Brain pericyte (primary cell): ENCODE measurements at regions not wholly inside any gene's neighbourhood (a gene's known extent, or its start where the extent isn't known, plus 50 kb on each side); places are given as distances from the start of the nearest gene placed in this dataset.

Experiments
- DNase-seq: peaks from one replicate; pipeline ENCODE4 v3.0.0-alpha.2; 2012; ENCODE audit warnings: low read depth, low spot score

- DNase-seq, result no peak
These were observed 134.8 kb upstream of the SLC24A3 start for GRCh38 chr20:19077370-19078220.

GRCh38 chr20:19078448-19079373 is 133.7 kb upstream of the SLC24A3 start:
- DNase-seq, result no peak

GRCh38 chr20:19079536-19080299 is 132.7 kb upstream of the SLC24A3 start:
- no peak for DNase-seq

GRCh38 chr20:19081937-19082336 is 130.5 kb upstream of the SLC24A3 start:
- no peak for DNase-seq

- no peak for DNase-seq
These were observed 129.3 kb upstream of the SLC24A3 start for GRCh38 chr20:19083136-19083621.

GRCh38 chr20:19090332-19090731 is 122.1 kb upstream of the SLC24A3 start:
- DNase-seq, result no peak

- no peak for DNase-seq
These were observed 117.4 kb upstream of the SLC24A3 start for GRCh38 chr20:19094959-19095541.

GRCh38 chr20:19095762-19096161 is 116.7 kb upstream of the SLC24A3 start:
- DNase-seq, result no peak

- no peak for DNase-seq
These were observed 115.6 kb upstream of the SLC24A3 start for GRCh38 chr20:19096843-19097242.

- DNase-seq, result no peak
These were observed 114.3 kb upstream of the SLC24A3 start for GRCh38 chr20:19098117-19098516.

GRCh38 chr20:19098806-19099578 is 113.5 kb upstream of the SLC24A3 start:
- no peak for DNase-seq

- DNase-seq, result no peak
These were observed 112.6 kb upstream of the SLC24A3 start for GRCh38 chr20:19099596-19100545.

- DNase-seq, result no peak
These were observed 111.5 kb upstream of the SLC24A3 start for GRCh38 chr20:19100975-19101374.

- DNase-seq, result no peak
These were observed 108.3 kb upstream of the SLC24A3 start for GRCh38 chr20:19104186-19104585.

GRCh38 chr20:19108155-19108554 is 104.3 kb upstream of the SLC24A3 start:
- DNase-seq, result no peak

- no peak for DNase-seq
These were observed 102.2 kb upstream of the SLC24A3 start for GRCh38 chr20:19110285-19110684.

- DNase-seq, result no peak
These were observed 101.5 kb upstream of the SLC24A3 start for GRCh38 chr20:19110881-19111460.

GRCh38 chr20:19112828-19113227 is 99.6 kb upstream of the SLC24A3 start:
- no peak for DNase-seq

- DNase-seq, result no peak
These were observed 99.0 kb upstream of the SLC24A3 start for GRCh38 chr20:19113343-19113930.
